HL-60 (cell line): ENCODE measurements at regions not wholly inside any gene's neighbourhood (a gene's known extent, or its start where the extent isn't known, plus 50 kb on each side); places are given as distances from the start of the nearest gene placed in this dataset.

Source experiments
- DNase-seq, 2 experiments: peaks; one replicate each; pipeline ENCODE4 v3.0.0-alpha.2; 2010 to 2020; ENCODE audit warnings: low read depth in 1 of 2, low spot score in 1 of 2
- H3K27ac ChIP-seq: fragments of 250-450 bp; sonication (Bioruptor Pico); replicated peaks from 2 replicates; pipeline ENCODE4 v1.5.1; 2020; ENCODE audit warnings: mild to moderate bottlenecking, moderate library complexity
- H3K27me3 ChIP-seq: fragments of 250-450 bp; sonication (Bioruptor Pico); 2 replicates; pipeline ENCODE4 v1.5.1; 2021; ENCODE audit warnings: mild to moderate bottlenecking, moderate library complexity; ENCODE audit not compliant: insufficient read depth, poor library complexity, severe bottlenecking
- H3K4me3 ChIP-seq: replicated peaks from 2 replicates; pipeline ENCODE4 v1.5.1; 2011; ENCODE audit warnings: mild to moderate bottlenecking, control low read depth, low read length; ENCODE audit not compliant: insufficient read depth
- CTCF ChIP-seq: IDR thresholded peaks from one replicate; pipeline ENCODE4 v1.5.1; 2011; ENCODE audit warnings: low read length, control low read depth, inconsistent platforms; ENCODE audit not compliant: insufficient read depth
- GABPA ChIP-seq: IDR thresholded peaks from 2 replicates; pipeline ENCODE4 v1.6.1; 2012; ENCODE audit warnings: low read depth
- POLR2AphosphoS5 ChIP-seq: IDR thresholded peaks from 2 replicates; pipeline ENCODE4 v1.6.1; 2012; ENCODE audit warnings: low read depth
- REST ChIP-seq: IDR thresholded peaks from 2 replicates; pipeline ENCODE4 v1.6.1; 2012; ENCODE audit warnings: low read depth; ENCODE audit not compliant: insufficient replicate concordance
- SPI1 ChIP-seq: IDR thresholded peaks from 2 replicates; pipeline ENCODE4 v1.6.1; 2012; ENCODE audit warnings: low read depth, mild to moderate bottlenecking, borderline replicate concordance

- Histone ChIP-seq H3K4me3 (no peak overlapping the region), H3K27me3 (no peaks in the 10 kb centered on the region), H3K27ac (no peak overlapping the region)
- DNase-seq: no peak
- TF ChIP-seq GABPA: no peak
- no peak for TF ChIP-seq REST
- TF ChIP-seq CTCF: no peak
- no peak for TF ChIP-seq POLR2AphosphoS5
- TF ChIP-seq SPI1: no peak
Measured at GRCh38 chr3:115550285-115550761, 73.0 kb upstream of the GAP43 start.

- no peak for DNase-seq
- Histone ChIP-seq H3K27ac (no peak overlapping the region), H3K4me3 (no peak overlapping the region), H3K27me3 (no peaks in the 10 kb centered on the region)
- TF ChIP-seq POLR2AphosphoS5: no peak
- TF ChIP-seq CTCF: no peak
- no peak for TF ChIP-seq REST
- no peak for TF ChIP-seq GABPA
- no peak for TF ChIP-seq SPI1
Measured at GRCh38 chr3:115551016-115551415, 72.3 kb upstream of the GAP43 start.

GRCh38 chr3:115552007-115552406 lies 71.3 kb upstream of the GAP43 start:
- no peak for DNase-seq
- Histone ChIP-seq H3K27ac (no peak overlapping the region), H3K4me3 (no peak overlapping the region), H3K27me3 (no peaks in the 10 kb centered on the region)
- no peak for TF ChIP-seq CTCF
- TF ChIP-seq SPI1: no peak
- TF ChIP-seq REST: no peak
- TF ChIP-seq GABPA: no peak
- TF ChIP-seq POLR2AphosphoS5: no peak
